ENCODE measurements at regions not wholly inside any gene's neighbourhood (a gene's known extent, or its start where the extent isn't known, plus 50 kb on each side); places are given as distances from the start of the nearest gene placed in this dataset.
"Not testable (repeated sequence)": the region's sequence is repeated elsewhere in the genome, so short reads cannot be mapped to it uniquely, and the experiment has no call there.

DNA sequence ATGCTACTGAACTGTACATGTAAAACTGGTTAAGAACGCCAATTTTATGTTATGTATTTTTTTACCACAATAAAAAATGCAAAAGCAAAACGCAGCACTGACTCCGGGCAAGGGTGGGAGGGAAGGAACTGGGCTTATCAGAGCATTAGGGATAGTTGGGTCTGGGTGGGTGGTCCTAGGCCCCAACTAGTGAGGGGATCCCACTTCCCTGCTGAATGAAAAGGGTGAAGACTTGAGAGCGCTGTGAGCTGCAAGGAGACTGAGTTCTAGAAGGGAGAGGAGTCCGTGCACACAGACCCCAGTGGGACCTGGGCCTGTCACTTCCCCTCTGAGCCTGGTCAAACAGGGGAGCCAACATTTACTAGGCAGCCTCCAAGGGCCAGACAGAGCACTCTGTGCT lies 98.6 kb downstream of the TPRA1 start:
- Histone ChIP-seq H3K27ac (ENCODE audit: low read depth, low read length, poor library complexity, severe bottlenecking) (no peak overlapping the region), H3K9me2 (ENCODE audit: low read depth, low read length) (no peaks in the 10 kb centered on the region), H3K79me2 (ENCODE audit: insufficient read depth, low read length) (no peaks in the 10 kb centered on the region), H3K36me3 (ENCODE audit: insufficient read depth, low read length) (no peaks in the 10 kb centered on the region; the same call in 1 of the 2 replicates), H3K4me3 (ENCODE audit: low read depth, low read length, poor library complexity, severe bottlenecking) (no peak overlapping the region), H3F3A (ENCODE audit: insufficient read depth, low read length) (no peaks in the 10 kb centered on the region), H3K4me2 (ENCODE audit: low read length) (no peak overlapping the region), H4K20me1 (ENCODE audit: insufficient read depth, low read length) (no peaks in the 10 kb centered on the region), H3K9me3 (ENCODE audit: low read length) (no peaks in the 10 kb centered on the region), H2AFZ (ENCODE audit: low read length) (no peak overlapping the region), H3K4me1 (ENCODE audit: insufficient read depth, low read length, severe bottlenecking) (no peaks in the 10 kb centered on the region), H3K9ac (ENCODE audit: low read length) (no peak overlapping the region), H3K27me3 (ENCODE audit: insufficient read depth, low read length) (no peaks in the 10 kb centered on the region; the same call in 1 of the 2 replicates)
- TF ChIP-seq, protein P1, sequence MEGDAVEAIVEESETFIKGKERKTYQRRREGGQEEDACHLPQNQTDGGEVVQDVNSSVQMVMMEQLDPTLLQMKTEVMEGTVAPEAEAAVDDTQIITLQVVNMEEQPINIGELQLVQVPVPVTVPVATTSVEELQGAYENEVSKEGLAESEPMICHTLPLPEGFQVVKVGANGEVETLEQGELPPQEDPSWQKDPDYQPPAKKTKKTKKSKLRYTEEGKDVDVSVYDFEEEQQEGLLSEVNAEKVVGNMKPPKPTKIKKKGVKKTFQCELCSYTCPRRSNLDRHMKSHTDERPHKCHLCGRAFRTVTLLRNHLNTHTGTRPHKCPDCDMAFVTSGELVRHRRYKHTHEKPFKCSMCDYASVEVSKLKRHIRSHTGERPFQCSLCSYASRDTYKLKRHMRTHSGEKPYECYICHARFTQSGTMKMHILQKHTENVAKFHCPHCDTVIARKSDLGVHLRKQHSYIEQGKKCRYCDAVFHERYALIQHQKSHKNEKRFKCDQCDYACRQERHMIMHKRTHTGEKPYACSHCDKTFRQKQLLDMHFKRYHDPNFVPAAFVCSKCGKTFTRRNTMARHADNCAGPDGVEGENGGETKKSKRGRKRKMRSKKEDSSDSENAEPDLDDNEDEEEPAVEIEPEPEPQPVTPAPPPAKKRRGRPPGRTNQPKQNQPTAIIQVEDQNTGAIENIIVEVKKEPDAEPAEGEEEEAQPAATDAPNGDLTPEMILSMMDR (IDR thresholded peaks at IDR 0.05; ENCODE audit: low read length): no peak
- no peak for TF ChIP-seq EZH2 (IDR thresholded peaks at IDR 0.05; ENCODE audit: borderline replicate concordance, low read length)

DNA sequence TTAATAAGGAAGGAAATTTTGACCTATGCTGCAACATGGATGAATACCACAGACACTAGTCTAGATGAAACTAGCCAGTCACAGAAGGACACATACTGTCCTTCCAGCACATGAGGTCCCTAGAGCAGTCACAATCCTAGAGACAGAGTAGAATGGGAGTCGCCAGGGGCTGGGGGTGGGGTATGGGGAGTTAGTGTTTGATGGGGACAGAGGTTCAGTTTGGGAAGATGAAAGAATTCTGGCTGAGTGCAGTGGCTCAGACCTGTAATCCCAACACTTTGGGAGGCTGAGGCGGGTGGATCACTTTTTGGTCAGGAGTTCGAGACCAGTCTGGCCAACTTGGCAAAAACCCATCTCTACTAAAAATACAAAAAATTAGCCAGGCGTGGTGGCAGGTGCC lies 99.2 kb downstream of the TPRA1 start:
- no peaks in the 10 kb centered on the region for H4K20me1 ChIP-seq (ENCODE audit: insufficient read depth, low read length)
- no peak overlapping the region for H3K4me3 ChIP-seq (ENCODE audit: low read depth, low read length, poor library complexity, severe bottlenecking)
- H2AFZ ChIP-seq (ENCODE audit: low read length): no peak overlapping the region
- H3K36me3 ChIP-seq (ENCODE audit: insufficient read depth, low read length): no peaks in the 10 kb centered on the region
- no peaks in the 10 kb centered on the region for H3K9me3 ChIP-seq (ENCODE audit: low read length)
- no peak overlapping the region for H3K27ac ChIP-seq (ENCODE audit: low read depth, low read length, poor library complexity, severe bottlenecking)
- H3K4me2 ChIP-seq (ENCODE audit: low read length): no peak overlapping the region
- H3K9ac ChIP-seq (ENCODE audit: low read length): no peak overlapping the region
- TF ChIP-seq, protein P1 (IDR thresholded peaks at IDR 0.05; ENCODE audit: low read length): no peak
- no peak for TF ChIP-seq EZH2 (IDR thresholded peaks at IDR 0.05; ENCODE audit: borderline replicate concordance, low read length)
- no peaks in the 10 kb centered on the region for H3K9me2 ChIP-seq (ENCODE audit: low read depth, low read length)
- H3K79me2 ChIP-seq (ENCODE audit: insufficient read depth, low read length): no peaks in the 10 kb centered on the region
- H3K27me3 ChIP-seq (ENCODE audit: insufficient read depth, low read length): no peaks in the 10 kb centered on the region; the same call in 1 of the 2 replicates
- H3K4me1 ChIP-seq (ENCODE audit: insufficient read depth, low read length, severe bottlenecking): no peaks in the 10 kb centered on the region
- H3F3A ChIP-seq (ENCODE audit: insufficient read depth, low read length): no peaks in the 10 kb centered on the region

DNA sequence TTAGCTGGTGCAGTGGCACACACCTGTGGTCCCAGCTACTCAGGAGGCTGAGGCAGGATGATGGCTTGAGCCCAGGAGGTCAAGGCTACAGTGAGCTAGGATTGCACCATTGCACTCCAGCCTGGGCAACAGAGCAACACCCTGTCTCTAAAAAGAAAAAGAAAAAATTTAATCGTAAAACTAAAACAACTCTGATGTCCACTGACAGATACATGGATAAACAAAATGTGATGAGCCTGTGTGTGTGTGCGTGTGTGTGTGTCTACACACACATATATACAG lies 99.6 kb downstream of the TPRA1 start:
- H3K9ac ChIP-seq (ENCODE audit: low read length); H3F3A ChIP-seq (ENCODE audit: insufficient read depth, low read length); H3K27ac ChIP-seq (ENCODE audit: low read depth, low read length, poor library complexity, severe bottlenecking); H3K9me2 ChIP-seq (ENCODE audit: low read depth, low read length); H2AFZ ChIP-seq (ENCODE audit: low read length); H3K9me3 ChIP-seq (ENCODE audit: low read length); H3K4me2 ChIP-seq (ENCODE audit: low read length); H3K4me1 ChIP-seq (ENCODE audit: insufficient read depth, low read length, severe bottlenecking); H3K36me3 ChIP-seq (ENCODE audit: insufficient read depth, low read length); H4K20me1 ChIP-seq (ENCODE audit: insufficient read depth, low read length); H3K27me3 ChIP-seq (ENCODE audit: insufficient read depth, low read length); H3K79me2 ChIP-seq (ENCODE audit: insufficient read depth, low read length); H3K4me3 ChIP-seq (ENCODE audit: low read depth, low read length, poor library complexity, severe bottlenecking): not testable (repeated sequence)

DNA sequence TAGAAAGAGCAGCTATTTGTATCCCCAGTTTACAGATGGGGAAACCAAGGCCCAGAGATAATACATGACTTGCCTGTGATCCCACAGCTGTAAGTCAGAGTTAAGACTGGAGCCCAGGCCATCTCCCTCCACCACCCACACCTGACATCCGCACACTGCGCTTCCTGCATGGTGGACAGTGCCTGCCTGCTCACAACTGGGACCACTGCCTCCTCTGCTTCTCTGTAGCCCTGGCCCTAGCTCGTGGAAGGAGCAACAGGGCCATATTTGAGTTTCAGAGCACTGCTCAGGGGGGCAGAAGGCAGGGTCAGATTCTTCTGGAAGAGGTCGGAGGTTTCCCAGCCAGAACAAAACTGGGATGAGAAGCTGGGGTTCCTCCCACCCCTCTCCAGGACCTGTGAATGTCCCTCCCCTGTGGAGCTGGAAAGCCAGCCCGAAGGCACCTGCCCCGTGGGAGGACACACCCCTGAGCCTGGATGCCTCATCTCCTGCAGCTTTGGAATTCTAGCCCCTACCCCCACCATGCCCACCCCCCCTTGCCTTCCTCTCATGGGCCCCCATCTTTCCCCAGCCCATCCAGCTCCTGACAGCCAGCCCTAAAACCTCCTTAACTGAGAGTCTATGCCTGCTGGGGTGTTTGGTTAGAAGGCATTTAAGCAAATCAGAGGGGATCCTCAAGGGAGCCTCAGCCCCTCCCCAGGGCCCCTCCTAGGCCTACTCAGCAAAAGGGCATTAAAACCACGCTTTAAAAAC lies 100.1 kb downstream of the TPRA1 start:
- H3K27ac ChIP-seq (ENCODE audit: low read depth, low read length, poor library complexity, severe bottlenecking): no peak overlapping the region
- no peak overlapping the region for H3K4me3 ChIP-seq (ENCODE audit: low read depth, low read length, poor library complexity, severe bottlenecking)
- H3F3A ChIP-seq (ENCODE audit: insufficient read depth, low read length): no peaks in the 10 kb centered on the region
- no peaks in the 10 kb centered on the region for H3K36me3 ChIP-seq (ENCODE audit: insufficient read depth, low read length)
- H2AFZ ChIP-seq (ENCODE audit: low read length): no peak overlapping the region
- no peak for TF ChIP-seq EZH2 (IDR thresholded peaks at IDR 0.05; ENCODE audit: borderline replicate concordance, low read length)
- TF ChIP-seq, protein P1 (IDR thresholded peaks at IDR 0.05; ENCODE audit: low read length): no peak
- H3K79me2 ChIP-seq (ENCODE audit: insufficient read depth, low read length): no peaks in the 10 kb centered on the region
- no peaks in the 10 kb centered on the region for H3K4me1 ChIP-seq (ENCODE audit: insufficient read depth, low read length, severe bottlenecking)
- H4K20me1 ChIP-seq (ENCODE audit: insufficient read depth, low read length): no peaks in the 10 kb centered on the region
- H3K9me3 ChIP-seq (ENCODE audit: low read length): no peaks in the 10 kb centered on the region
- no peak overlapping the region for H3K4me2 ChIP-seq (ENCODE audit: low read length)
- no peaks in the 10 kb centered on the region for H3K9me2 ChIP-seq (ENCODE audit: low read depth, low read length)
- no peaks in the 10 kb centered on the region; the same call in 1 of the 2 replicates for H3K27me3 ChIP-seq (ENCODE audit: insufficient read depth, low read length)
- no peak overlapping the region for H3K9ac ChIP-seq (ENCODE audit: low read length)

All from OCI-LY1 (cell line).